HG03521 (cell line): ENCODE measurements at regions not wholly inside any gene's neighbourhood (a gene's known extent, or its start where the extent isn't known, plus 50 kb on each side); places are given as distances from the start of the nearest gene placed in this dataset.

ENCODE experiments used
- ATAC-seq: cut with Tn5 transposase; IDR thresholded peaks from one replicate; pipeline ENCODE4 v1.9.1; 2021; ENCODE audit warnings: mild to moderate bottlenecking, moderate library complexity; ENCODE audit not compliant: unreplicated experiment

- ATAC-seq = no peak
Observed at GRCh38 chr17:14688134-14688533, 387.3 kb downstream of the HS3ST3B1 start.

- ATAC-seq = no peak
Observed at GRCh38 chr17:14672830-14673229, 371.9 kb downstream of the HS3ST3B1 start.

DNA sequence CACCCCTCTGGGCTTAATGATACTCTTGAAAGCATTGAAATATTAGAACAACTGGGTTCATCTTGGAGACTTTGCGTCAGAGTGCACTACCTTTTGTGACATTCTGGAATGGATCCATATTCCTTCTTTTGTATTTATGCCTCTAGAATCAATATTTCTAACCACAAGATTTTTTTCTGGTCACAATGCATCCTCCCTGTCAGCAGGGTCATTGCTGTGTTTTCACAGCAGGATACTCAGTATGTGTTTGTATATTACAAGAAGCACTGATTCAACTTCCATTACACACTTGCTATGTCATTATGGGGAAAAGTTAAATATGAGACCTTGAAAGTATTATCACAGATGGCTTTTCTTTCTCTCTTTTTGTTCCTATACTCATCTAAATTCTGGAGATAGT is 370.0 kb downstream of the HS3ST3B1 start:
- no peak for ATAC-seq

DNA sequence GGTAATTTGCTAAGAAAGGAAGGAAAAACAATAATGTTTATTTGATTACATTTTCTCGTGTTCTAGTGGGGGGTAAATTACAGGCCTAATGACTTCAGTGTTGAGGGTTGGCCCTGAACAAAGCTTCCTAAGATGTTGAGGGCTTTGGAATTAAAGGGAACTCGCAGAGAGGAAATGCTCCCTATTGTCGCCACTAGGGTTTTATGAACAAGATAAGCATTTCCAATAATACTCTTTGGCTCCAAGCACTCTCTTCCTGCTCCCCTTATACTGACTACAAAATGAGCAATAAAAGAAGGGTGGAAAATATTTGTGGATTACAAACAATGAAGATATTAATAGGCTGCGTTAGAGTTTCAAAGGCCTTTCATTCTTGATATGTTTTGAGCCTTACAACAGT is 363.6 kb downstream of the HS3ST3B1 start:
- no peak for ATAC-seq

GRCh38 chr17:14641117-14641516 is 340.2 kb downstream of the HS3ST3B1 start:
- ATAC-seq = no peak

DNA sequence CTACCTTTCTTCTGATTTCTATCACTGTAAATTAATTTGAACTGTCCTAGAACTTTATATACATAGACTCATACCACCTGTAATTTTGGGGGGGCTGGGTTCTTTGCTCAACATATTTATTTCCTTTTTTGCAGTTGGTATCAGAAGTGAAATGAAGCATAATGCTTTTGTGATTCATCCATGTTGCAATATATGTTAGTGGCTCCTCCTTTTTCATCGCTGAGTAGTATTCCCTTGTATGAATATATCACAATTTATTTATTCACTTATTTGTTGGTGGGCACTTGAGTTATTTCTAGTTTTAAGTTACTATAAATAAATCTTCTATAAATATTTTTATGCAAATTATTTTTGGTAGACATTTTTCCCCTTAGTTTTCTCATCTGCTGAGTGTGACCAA is 336.4 kb downstream of the HS3ST3B1 start:
- ATAC-seq = no peak

GRCh38 chr17:14630621-14631020 is 329.7 kb downstream of the HS3ST3B1 start:
- no peak for ATAC-seq

DNA sequence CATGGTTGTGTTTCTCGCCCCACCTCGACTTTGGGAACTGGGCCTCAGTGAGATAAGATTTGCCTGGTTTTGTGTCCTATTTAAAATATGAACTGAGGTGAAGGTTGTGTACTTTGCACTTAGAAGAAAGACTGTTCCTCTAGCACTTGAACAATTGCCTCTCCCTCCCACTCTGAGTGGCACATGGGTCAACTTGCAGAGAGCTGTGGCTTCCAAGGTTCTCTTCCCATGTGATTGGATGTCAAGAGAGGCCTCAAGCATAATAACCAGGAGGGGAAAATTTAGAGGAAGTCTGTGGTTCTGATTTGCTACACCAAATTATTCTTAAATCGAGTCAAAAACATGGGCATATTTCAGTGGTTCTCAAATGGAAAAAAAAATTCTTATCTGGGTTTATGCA is 329.2 kb downstream of the HS3ST3B1 start:
- no peak for ATAC-seq

GRCh38 chr17:14622615-14623101 is 321.8 kb downstream of the HS3ST3B1 start:
- ATAC-seq = no peak

DNA sequence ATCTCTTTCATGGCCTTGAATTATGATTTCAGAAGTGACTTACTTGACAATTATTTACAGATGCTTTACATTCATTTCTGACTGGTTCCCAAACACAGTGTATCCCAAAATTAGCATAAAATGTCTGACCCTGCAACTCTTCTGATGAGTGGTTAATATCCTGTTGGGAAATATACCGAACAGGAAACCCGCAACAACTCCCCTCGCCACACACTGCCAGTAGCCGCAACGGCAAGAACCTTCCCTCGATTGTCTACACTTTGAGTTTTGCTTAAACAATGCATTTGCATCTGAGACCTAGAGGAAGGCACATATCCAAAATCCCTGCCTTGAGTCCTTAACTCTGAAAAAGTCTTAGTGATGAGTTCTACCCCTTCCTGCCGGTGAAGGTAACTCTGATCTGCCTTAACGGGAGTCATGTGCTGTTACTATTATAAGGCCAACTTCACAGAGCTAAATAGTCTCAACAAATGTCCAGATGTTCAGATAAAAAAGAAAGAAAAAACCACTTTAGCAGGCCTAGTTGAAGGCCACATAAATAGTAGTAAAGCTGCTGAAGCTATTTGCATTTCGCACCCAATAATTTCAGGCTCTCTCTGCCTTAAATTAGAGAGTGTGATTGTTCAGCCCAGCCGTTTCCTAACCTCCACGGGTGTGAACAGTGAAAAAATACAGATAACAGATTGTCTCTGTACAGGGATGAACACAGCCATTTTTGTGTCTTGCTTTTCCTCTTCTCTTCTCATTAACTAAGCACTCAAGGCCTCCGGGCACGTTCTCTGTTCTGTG is 321.1 kb downstream of the HS3ST3B1 start:
- ATAC-seq = no peak

DNA sequence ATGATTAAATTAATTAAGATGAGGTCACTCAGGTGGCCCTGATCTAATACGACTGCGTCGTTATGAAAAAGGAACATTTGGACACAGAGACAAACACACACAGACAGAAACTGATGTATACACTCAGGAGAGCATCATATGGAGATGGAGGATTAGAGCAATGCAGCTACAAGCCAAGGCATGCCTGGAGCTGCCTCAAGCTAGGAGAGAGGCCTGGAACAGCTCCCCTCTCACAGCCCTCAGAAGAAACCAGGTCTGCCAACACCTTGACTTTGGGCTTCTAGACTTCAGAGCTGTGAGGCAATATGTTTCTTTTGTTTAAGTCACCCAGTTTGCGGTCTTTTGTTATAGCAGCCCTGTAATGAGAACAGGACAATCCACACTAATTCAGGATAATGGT is 318.9 kb downstream of the HS3ST3B1 start:
- ATAC-seq = no peak

DNA sequence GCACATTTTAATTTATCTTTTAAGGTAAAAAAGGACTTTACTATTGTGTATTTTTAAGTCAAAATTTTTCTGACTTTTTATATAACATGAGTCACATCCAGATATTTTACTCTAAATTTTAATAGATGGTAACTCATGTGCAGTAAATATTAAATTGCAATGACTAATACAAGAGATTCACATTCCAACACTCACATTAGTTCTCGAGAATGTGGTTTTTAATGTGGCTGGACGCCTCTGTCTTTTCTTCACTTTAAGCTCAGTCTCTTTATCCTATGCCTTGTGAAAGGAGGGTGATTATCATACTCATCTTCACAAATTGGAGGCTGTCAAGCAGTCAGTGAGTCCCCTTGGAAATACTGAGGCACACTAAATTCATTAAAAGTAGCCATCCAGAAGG is 315.6 kb downstream of the HS3ST3B1 start:
- no peak for ATAC-seq

DNA sequence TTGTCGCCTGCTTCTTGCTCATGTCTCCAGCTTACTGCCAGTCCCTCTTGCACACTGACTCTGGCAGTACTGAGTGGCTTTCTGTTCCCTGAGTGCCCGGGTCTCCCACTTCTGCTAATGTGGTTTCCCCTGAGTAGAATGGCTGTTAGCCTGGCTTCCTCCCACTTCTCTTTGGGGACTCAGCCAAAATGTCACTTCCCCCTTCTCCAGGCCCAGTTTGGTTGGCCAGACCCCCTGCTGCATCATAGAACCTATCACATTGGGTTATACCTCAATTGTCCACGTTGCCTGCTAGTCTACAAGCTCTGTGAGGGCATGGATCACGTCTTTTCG is 304.4 kb downstream of the HS3ST3B1 start:
- ATAC-seq = no peak

DNA sequence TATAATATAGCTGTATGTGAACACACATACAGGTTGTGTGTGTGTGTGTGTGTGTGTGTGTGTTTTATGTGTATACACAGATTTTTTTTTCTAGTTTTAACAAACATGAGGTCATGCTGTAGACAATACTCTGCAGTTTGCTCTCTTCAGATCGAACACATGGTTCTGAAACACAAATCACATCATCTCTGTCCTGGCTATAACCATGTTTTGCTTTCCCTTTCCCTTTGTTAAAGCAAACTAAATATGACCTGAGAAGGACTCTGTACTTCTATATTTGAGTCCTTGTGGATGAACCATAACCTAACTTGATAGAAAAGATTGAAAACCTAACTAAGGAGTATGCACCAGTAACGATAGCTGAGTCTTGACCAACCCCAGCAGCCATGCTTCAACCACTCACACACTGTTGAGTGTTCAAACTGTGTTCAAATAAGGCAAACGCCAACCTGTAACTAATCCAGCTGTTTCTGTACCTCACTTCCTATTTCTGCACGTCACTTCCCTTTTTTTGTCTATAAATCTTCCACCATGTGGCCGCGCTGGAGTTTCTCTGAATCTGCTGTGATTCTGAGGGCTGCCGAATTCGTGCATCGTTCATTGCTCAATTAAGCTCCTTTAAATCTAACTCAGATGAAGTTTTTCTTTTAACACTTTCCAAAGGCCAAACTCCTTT is 303.8 kb downstream of the HS3ST3B1 start:
- ATAC-seq = no peak

GRCh38 chr17:14596224-14596623 is 295.3 kb downstream of the HS3ST3B1 start:
- no peak for ATAC-seq

GRCh38 chr17:14595656-14596055 is 294.8 kb downstream of the HS3ST3B1 start:
- no peak for ATAC-seq

DNA sequence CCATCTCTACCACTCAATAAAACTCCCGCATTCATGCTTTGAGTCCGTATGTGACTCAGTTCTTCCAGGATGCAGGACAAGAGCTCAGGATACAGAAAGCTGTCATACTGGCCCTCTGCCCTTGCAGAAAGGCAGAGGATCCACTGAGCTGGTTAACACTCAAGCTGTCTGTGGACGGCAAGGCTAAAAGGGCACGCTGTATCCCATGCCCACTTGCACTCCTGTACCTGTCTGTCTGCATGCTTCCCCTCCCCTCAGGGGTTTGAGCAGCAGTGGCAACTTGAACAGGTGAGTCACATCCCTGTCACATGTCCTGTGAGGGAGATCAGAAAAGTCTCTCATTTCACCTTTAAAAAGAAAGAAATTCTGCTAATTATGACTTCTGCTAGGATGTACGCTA is 293.8 kb downstream of the HS3ST3B1 start:
- no peak for ATAC-seq

GRCh38 chr17:14593956-14594355 is 293.1 kb downstream of the HS3ST3B1 start:
- no peak for ATAC-seq

- ATAC-seq = no peak
Observed at GRCh38 chr17:14590459-14591250, 289.8 kb downstream of the HS3ST3B1 start.

DNA sequence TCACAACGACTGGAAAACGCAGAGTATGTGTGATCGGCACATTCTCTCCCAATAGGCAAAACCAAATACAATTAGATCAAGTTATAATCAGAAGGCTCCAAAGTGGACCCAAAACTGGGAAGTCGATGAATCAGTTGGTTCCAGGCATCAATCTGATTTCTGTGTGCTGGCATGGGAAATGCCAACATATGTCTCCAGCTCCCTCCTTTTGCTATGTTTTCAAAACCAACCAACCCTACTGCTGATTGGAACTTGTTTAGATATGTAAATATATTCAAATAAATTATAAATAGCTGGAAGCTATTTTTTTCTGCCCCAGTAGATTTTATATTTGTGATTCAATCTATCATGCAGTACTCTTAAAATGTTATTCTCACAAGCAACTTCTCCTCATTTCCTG is 284.2 kb downstream of the HS3ST3B1 start:
- no peak for ATAC-seq

DNA sequence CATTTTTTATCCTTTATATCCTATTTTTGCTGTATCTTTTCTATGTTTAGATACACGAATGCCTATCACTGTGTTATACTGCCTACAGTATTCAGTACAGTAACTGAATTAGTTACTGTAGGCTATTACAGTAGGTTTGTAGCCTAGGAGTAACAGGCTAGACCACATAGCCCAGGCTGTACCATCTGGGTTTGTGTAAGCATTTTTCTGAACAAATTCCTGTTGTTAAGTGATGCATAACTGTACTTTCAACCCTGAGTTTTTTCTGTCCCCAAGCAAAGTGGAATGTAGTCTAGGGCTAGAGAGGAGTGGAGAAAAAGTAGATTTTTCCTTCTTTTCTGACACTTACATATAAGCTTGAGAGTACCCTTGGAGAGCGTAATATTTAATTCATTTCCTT is 282.1 kb downstream of the HS3ST3B1 start:
- ATAC-seq = no peak
